ENCODE measurements at regions not wholly inside any gene's neighbourhood (a gene's known extent, or its start where the extent isn't known, plus 50 kb on each side); places are given as distances from the start of the nearest gene placed in this dataset.
"Not testable (repeated sequence)": the region's sequence is repeated elsewhere in the genome, so short reads cannot be mapped to it uniquely, and the experiment has no call there.

DNA sequence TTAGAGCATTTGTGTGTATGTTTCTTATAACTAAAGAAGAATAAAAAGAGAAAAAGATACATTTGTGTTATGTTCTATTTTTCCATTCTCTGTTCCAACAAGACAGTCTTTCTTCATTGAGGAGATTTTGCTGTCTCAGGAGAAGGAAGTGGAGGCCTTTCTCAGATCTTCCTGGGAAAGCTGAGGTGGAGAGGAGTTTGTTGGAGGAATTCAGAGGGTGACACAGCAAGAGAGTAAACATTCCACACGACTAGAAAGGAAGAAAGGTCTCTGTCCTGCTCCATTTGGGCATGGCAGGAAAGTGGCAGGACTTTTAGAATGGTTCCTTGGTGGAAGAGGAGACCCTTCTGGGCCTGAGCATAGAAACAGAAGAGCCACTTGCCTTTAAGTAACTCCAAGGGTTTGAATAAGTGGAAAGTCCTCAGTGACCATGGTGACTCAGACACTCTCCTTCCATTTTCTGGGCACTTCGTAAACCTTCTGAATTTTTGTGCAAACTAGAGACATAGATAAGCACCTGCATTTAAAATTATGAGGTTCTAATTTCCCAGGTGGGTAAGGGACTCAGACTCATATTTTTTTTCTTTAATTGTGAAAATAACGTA is 52.3 kb upstream of the COL5A2 start:
- DNase-seq: no peak

DNA sequence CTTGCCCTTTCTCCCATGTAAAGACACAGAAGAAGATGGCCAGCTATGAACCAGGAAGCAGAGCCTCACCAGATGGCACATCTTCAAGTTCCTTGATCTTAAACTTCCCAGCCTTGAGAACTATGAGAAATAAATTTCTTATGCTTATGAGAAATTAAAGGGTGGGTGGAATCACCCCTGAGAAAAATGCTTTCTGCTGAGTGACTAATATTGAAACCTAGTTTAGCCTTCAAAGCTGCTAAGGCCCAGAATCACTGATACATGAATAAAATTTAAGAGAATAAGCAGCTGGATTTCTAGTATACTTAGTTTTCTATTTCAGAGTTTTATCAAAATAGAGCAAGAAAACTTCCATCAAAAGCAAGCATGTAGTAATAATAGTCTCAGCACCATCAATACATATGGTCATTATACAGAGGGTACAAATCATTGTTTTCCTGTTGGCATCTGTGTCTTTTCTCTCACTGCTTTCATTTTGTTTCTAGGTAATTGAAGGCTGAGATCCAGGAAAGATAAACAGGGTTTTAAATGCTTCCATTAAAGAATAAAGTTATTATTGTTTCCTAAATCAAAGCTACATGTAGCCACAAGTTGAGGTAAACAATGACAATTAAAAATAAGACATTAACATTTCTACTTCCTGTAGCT is 53.3 kb upstream of the COL5A2 start:
- no peak for DNase-seq

DNA sequence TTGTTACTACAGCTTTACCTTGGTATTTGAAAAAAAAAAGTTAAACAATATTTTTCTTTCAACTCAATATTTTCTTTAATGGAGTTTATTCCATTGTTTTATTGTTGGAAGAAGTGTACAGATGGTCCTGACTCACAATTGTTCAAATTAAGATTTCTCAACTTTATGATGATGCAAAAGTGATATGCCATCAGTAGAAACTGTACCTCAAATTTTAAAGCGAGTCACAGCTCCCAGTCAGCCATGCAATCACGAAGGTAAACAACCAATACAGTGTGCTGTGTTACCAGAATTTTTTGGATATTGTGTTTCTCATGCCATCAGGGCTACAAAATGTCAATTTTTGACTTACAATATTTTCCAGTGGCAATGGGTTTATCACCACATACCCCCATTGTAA is 54.0 kb upstream of the COL5A2 start:
- DNase-seq: no peak

DNA sequence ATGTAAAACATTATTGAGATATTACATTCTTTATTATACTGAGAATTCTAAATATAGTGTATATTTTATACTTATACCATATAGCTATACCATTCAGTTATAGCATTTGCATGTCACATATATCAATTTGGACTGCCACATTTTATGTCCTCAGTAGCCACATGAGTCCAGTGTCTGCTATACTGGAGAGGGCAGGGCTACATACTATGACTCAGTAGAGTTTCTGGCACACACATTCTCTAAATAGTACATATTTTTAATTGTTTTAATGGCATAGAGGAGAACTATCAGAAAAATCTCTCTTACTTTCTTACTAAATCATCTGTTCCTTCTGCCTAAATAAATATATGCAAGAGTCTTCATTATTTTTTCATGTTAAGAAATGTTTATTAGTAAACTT is 55.4 kb upstream of the COL5A2 start:
- DNase-seq: no peak

DNA sequence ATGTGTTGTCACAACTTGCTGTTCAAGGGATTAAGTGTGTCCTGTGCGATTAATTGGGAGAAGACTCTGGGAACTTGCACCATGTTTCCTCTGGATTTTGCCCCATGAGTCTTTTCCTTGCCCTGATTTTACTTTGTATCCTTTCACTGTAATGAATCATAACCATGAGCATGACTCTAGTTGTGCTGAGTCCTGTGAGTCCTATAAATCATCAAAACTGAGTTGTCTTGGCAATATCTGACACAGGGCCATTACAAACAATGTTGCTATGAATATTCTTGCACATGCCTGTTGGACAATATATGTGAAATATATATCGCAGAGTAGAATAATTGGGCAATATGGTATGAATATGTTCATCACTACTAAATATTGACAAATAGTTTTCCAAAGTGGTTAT is 56.5 kb upstream of the COL5A2 start:
- no peak for DNase-seq

DNA sequence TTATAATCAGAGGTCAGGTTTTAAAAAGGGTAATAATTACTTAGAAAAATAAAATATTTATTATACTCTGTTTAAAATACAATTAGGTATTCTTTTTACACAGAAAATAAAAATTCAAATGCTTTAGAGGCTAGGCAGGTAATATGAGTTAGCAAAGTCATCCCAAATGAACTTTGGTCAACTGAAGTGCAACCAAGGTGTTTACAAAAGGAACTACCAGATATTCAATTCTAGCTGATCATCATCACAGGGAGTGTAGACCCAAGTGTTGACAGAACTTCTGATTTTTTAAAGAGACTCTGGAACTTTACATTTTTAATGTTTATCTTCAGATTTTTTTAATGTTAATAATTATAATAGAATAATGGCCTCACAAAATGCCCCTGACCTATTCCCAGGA is 59.3 kb upstream of the COL5A2 start:
- DNase-seq: no peak

DNA sequence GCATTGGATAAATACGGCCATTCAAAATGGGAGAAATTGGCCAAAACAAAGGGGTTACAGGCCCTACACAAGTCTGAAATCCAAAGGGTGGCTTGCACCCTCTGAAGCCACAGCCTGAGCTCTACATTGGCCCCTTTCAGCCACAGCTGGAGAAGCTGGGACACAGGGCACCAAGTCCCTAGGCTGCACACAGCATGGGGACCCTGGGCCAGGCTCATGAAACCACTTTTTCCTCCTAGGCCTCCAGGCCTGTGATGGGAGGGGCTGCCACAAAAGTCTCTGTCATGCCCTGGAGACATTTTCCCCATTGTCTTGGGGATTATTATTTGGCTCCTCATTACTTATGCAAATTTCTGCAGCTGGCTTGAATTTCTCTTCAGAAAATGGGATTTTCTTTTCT is 64.3 kb upstream of the COL5A2 start:
- not testable (repeated sequence) for DNase-seq

DNA sequence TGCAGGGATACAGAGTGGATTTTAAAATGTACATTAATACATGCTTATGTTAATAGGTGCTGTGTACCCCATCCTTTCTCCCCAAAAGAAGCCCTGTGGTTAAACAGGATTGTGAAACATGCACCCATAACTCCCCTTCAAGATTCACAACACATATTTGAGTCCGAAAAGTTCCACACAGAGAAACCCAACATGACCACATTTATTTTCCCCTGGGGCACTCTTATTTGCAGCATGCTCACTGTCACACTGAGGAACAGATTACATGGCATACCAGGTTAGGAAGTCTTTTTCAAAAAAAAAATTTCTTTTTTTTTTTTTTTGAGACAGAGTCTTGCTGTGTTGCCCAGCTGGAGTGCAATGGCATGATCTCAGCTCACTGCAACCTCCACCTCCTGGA is 67.7 kb upstream of the COL5A2 start:
- DNase-seq: no peak

DNA sequence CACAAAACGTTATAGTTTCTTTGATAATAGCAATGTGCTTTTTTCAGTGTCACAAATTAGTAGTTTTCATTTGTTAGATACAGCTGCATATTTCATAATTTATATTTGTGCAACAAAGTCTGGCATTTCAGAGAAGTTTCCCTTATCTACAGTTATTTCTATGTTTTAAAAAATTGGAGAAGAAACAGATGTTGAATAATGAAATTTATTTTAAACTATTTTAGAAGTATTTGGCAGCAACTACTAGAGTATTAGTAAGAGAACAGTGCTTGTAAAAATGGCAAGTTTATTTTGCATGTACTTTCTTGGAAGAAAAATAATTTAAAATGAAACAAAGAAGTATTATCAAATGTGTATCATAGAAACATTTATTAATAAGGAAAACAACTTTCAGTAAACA is 68.6 kb upstream of the COL5A2 start:
- DNase-seq: no peak

DNA sequence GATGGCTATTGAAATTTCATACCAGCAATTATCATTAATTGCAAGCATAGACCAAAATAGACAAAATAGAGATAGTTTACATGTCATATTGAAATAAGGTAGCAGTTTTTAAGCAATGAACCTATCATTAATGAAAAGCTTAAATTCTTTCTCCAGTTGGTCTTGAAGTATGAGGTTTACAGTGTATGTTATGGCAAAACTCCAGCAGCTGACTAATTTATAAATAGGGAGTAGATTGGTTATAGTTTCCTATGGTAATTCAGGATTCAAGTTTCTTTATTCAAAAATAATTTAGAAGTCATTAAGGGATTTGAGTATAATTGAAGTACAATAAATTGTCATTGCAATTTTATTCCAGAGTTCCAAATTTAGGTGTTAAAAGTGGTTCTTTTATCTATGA is 69.6 kb upstream of the COL5A2 start:
- no peak for DNase-seq

DNA sequence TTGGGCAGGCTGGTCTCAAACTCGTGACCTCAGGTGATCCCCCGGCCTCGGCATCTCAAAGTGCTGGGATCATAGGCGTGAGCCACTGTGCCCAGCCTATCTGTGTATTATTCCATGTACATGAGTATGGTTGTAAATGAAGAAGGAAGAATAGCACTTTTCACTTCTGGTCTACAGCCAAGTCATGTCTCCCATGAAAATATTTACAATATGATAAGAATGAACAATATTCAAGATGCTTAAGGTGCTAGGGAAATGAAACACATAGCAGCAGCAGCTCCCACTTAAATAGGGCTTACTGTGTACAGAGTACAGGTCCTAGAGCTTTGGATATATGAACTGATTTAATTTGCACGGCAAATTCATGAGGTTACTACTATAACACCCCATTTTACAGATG is 70.3 kb upstream of the COL5A2 start:
- DNase-seq: no peak

DNA sequence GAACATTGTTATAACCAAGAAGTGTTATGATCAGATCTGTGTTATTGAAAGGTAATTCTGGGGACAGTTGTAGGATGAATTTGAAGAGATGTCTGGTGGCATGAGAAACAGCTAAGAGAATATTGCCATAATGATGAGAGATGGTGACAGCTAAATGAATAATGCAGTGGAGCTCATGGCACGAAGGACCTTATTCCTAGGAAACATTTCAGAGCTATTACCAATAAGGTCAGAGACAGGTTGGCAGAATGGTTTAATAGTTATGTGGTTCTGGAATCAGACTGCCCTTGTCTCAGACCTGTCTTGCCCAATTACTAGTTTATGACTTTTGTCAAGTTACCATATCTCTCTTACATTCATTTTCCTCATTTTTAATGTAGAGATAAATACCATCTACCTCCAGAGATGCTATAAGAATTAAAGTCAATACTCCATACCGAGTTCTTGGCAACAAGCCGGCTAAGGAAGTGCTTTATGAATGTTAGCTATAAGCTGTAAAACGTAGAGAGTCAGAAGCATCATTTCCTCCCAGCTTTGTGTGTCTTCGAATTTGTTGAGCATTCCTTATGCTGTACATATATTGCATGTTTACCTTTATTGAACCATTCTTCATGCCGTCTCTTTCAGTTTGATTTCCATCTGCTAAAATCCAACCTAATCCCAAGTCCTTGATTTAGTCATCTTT is 73.6 kb upstream of the COL5A2 start:
- DNase-seq: no peak

DNA sequence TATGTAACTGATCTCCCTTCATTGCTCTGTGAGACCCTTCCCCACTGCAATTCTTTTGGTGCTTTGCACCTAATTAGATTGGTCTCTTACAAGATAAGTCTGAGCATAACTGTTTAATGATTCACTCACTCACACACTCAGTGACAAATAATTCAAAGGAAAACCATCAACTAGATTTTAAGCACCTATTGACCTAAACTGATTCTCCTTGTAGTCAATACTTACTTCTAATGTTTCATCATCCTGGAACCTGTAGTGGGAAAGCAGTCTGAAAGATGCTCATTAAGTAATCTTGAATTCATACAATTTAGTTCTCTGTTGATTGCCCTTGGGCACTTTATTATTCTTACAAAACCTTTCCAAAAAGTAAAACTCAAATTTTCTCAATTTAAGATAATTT is 74.3 kb upstream of the COL5A2 start:
- DNase-seq: no peak

DNA sequence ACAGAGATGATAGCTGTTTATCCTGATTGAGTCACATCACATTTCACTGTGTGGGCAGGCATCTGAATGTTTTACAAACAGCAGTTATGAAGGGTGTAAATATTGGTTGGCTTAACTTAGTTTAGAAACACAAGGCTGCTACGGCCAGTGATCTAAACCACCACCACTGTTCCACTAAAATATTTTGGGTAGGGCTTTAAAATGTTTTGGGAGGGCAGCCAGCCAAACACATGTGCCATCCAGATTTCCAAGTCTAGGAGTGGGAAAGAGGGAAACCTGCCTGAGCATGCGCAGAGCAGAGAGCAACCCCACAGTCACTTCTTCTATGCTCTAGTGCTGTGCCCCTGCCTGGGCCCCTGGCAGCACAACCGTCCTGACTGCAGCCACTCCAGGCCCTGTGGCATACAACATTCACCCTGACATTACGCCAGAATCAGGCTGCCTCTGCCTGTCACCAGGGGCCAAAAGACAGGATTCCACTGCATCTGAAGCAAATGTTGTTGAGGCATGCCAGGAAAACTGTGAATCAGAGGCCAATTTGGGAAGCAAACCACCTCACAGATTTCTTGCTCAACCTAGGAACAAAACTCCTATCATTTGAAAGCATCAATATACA is 74.8 kb upstream of the COL5A2 start:
- peak; percentile 86 for DNase-seq

DNA sequence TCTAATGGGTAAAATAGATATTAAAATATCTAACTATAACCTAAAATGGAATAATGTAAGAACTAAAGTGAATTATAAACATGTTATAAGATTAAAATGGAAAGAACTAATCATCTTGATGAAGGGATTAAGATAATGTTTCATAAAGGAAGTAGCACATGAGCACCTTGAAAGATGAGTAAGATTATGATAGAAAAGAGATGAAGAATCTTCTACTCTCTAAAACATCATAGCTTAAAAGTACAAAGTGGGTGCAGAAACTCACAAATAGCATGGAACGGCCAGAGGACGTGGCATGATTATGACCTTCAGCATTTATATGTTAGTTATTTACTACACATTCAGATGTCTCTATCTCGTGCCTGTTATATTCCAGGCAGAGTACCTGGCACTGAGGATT is 76.2 kb upstream of the COL5A2 start:
- DNase-seq: no peak

DNA sequence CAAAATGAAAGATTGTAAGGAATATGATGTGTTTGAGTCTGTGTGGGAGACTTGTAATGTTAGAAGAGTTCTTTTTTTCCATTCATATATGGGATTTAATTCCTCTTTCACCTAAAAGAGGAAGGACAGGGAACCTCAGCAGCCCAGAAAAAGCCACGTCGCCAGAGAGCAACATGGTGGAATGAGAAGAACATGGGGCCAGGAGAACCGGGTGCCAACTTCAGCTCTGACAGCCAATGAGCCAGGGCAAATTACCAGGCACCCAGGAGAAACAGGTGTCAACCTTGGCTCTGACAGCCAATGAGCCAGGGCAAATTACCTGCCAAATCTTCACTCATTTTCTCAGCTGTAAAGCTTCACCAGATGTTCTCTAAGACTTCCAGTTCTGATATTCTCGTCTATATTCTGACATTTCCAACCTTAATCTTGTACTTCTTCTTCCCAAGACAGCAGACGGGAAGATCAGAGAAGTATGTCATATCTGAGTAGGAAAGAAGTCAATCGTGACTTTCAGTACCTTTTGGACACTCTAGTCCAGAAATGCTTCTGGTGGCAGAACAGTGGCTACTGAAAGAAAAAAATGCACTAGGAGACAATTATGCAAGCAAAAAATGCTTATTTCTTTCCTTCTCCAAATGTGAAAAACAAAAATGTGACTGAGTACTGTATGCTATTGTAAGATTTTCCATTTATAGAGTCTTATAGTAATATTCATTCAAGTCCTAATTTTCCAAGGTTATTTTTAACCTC is 79.2 kb upstream of the COL5A2 start:
- peak; percentile 12 for DNase-seq

DNA sequence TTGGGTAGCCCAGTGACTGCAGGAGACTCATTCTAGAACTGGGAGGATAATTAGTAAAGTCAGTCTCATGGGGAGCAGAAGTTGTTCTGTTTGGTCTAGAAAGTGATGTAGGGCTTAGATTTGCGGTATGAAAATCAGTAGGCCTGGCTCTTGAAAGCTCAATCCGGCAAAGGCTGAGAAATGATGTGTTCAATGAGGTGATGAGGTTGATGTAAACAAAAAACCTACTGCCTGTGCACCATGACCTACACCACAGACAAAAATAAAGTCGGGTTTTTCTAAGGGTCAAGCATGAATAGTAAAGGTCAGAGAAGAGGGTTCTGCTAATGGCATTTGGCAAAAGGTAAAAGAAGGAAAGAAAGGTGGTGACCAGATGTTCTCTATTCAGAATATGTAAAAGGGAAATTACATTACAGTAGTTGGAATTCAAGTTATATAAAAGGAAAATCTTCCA is 80.8 kb upstream of the COL5A2 start:
- DNase-seq: peak; percentile 18

DNA sequence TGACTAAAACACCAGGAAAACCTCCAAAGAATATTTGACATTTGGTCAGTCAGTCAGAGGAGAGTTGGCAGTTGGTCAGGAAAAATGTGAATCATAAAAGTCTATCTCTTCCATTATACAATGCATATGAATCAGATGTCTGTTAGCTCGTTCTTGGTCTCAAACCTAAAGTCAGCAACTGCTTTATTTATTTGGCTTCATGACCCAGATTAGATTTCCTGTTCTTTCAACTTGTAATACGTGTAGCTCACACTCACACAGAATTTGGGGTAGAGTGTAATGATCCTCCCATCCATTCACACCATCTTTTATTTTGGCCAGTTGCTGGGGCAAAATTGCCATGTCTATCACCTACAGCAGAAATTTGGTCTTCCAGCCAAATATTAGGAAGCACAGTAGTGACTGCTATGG is 81.9 kb upstream of the COL5A2 start:
- DNase-seq: peak; percentile 85

DNA sequence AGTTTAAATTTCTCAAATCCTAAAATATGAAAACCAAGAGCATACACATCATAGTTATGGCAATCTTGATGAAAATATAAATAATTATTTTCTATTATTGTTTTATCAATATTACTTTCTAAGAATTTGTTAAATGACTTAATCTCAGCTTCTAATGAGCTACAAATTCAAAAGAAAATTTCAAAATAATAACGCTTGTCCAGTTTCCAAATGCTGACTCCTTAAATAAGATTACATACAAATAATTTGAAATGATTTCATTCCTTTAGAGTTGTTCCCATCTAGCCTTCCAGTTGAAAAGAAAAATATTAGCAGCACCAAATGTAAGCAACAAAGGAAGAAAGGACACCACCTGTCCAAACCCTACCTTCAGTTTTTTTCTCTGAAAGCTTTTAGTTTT is 82.4 kb upstream of the COL5A2 start:
- no peak for DNase-seq

DNA sequence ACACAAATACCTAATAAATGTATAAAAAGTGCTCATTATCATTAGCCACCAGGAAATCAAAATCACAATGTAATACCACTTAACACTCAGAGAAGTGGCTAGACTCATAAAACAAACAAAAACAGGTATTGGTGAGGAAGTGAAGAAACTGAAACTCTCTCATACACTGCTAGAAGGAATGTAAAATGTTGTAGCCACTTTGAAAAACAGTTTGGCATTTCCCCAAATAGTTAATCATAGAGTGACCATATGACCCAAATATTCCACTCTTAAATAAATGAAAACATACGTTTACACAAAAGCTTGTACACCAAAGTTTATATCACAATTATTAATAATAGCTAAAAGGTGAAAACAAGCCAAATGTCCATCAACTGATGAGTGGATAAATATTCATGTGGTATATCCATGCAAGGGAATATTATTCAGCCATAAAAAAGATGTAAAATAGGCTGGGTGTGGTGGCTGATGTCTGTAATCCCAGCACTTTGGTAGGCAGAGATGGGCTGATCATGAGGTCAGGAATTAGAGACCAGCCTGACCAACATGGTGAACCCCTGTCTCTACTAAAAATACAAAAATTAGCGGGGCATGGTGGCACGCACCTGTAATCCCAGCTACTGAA is 86.2 kb upstream of the COL5A2 start:
- no peak for DNase-seq

DNA sequence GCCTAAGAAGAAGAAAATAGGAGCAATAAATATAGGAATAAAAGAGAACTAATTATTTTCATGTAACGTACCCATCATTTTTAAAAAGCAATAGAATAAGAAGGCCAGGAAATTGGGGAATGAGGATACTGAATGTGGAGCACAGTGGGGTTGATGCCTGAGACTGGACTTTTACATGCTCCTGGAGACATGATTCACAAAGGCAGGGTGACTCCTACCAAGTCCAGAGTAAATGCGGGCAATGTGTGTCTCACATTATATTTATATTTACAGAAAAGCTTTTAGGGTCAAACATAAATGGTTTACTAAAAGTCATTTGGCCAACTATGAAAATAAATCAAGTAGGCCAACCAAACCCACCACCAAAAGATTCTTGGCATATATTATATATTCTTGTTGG is 87.9 kb upstream of the COL5A2 start:
- no peak for DNase-seq

DNA sequence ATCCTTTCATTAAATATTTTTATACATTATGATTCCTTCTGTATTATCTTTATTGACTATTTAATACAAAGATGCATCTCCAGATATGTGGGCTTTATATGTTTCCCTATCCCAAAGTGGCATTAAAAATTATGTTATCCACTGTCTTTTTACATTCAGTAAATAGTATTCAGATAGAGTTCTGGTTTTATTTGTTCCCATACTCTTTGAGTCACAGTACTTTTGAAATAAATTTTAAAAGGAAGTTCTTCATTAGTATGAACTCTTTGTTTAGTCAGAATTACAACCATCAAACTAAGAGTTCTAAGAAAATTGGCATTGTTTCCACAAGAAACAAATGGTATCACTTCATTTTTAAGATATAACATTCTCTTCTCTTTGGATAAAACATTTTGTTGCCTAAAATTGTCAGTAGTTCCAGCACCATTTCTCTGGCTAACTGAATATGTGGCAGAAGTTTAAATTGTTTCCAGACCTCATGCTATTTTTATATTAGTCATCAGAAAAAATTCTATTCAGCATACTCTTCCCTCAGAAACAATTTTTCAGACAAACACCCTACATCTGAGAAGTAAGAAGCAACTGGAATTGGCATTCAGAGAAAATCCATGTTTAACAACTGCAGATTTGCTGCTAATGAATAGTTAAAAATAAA is 88.5 kb upstream of the COL5A2 start:
- peak; percentile 46 for DNase-seq

All from tongue (tissue), 1 donor.